ENCODE measurements at regions not wholly inside any gene's neighbourhood (a gene's known extent, or its start where the extent isn't known, plus 50 kb on each side); places are given as distances from the start of the nearest gene placed in this dataset.

- no peak for TF ChIP-seq POLR2A (IDR thresholded peaks at IDR 0.05)
- TF ChIP-seq EP300 (IDR thresholded peaks at IDR 0.05): no peak
- TF ChIP-seq CTCF (IDR thresholded peaks at IDR 0.05): no peak
- TF ChIP-seq POLR2AphosphoS5 (IDR thresholded peaks at IDR 0.05): no peak
- 85% methylated on average over 2 of the region's 2 CpGs for WGBS
- H3K4me3 ChIP-seq: no peak overlapping the region
Observed at GRCh38 chr14:28944605-28945004, 178.0 kb downstream of the FOXG1 start.

GRCh38 chr14:28946267-28946666 is 179.7 kb downstream of the FOXG1 start:
- Histone ChIP-seq H3K27ac (no peak overlapping the region), H3K27me3 (no peaks in the 10 kb centered on the region), H3K4me1 (no peaks in the 10 kb centered on the region), H3K36me3 (no peaks in the 10 kb centered on the region), H3K4me3 (no peak overlapping the region), H3K9me3 (no peaks in the 10 kb centered on the region)
- 82% methylated on average over 1 of the region's 1 CpG for WGBS
- DNase-seq (ENCODE audit: low spot score in 2 of 2): no peak
- no peak for TF ChIP-seq CTCF (IDR thresholded peaks at IDR 0.05)
- TF ChIP-seq EP300 (IDR thresholded peaks at IDR 0.05): no peak

More at GRCh38 chr14:28944605-28945004, 178.0 kb downstream of the FOXG1 start:
- no peak overlapping the region for H3K27ac ChIP-seq
- H3K27me3 ChIP-seq: no peaks in the 10 kb centered on the region
- DNase-seq (ENCODE audit: low spot score in 2 of 2): no peak
- H3K4me1 ChIP-seq: no peaks in the 10 kb centered on the region
- no peaks in the 10 kb centered on the region for H3K36me3 ChIP-seq
- peaks cover 10% of the 10 kb centered on the region for H3K9me3 ChIP-seq

GRCh38 chr14:28949503-28949902 is 182.9 kb downstream of the FOXG1 start:
- no peaks in the 10 kb centered on the region for H3K36me3 ChIP-seq
- H3K27ac ChIP-seq: no peak overlapping the region
- no peak for DNase-seq (ENCODE audit: low spot score in 2 of 2)
- H3K4me1 ChIP-seq: no peaks in the 10 kb centered on the region
- no peaks in the 10 kb centered on the region for H3K27me3 ChIP-seq
- no peaks in the 10 kb centered on the region for H3K9me3 ChIP-seq
- 85% methylated on average over 2 of the region's 2 CpGs for WGBS
- H3K4me3 ChIP-seq: no peak overlapping the region
- no peak for TF ChIP-seq POLR2AphosphoS5 (IDR thresholded peaks at IDR 0.05)
- TF ChIP-seq CTCF (IDR thresholded peaks at IDR 0.05): no peak
- no peak for TF ChIP-seq EP300 (IDR thresholded peaks at IDR 0.05)
- TF ChIP-seq POLR2A (IDR thresholded peaks at IDR 0.05): no peak

- no peak overlapping the region for H3K4me3 ChIP-seq
- DNase-seq (ENCODE audit: low spot score in 2 of 2): no peak
- H3K9me3 ChIP-seq: no peaks in the 10 kb centered on the region
- WGBS: 91% methylated on average over 1 of the region's 1 CpG
- H3K36me3 ChIP-seq: no peaks in the 10 kb centered on the region
- no peak overlapping the region for H3K27ac ChIP-seq
- no peaks in the 10 kb centered on the region for H3K27me3 ChIP-seq
- no peak for TF ChIP-seq POLR2A (IDR thresholded peaks at IDR 0.05)
- TF ChIP-seq EP300 (IDR thresholded peaks at IDR 0.05): no peak
- TF ChIP-seq CTCF (IDR thresholded peaks at IDR 0.05): no peak
- H3K4me1 ChIP-seq: no peaks in the 10 kb centered on the region
Observed at GRCh38 chr14:28952161-28952560, 185.6 kb downstream of the FOXG1 start.

- Histone ChIP-seq H3K27me3 (no peaks in the 10 kb centered on the region), H3K36me3 (no peaks in the 10 kb centered on the region), H3K9me3 (no peaks in the 10 kb centered on the region), H3K27ac (no peak overlapping the region), H3K4me3 (no peak overlapping the region), H3K4me1 (no peaks in the 10 kb centered on the region)
- TF ChIP-seq POLR2AphosphoS5 (IDR thresholded peaks at IDR 0.05): no peak
- TF ChIP-seq CTCF (IDR thresholded peaks at IDR 0.05): no peak
- TF ChIP-seq POLR2A (IDR thresholded peaks at IDR 0.05): no peak
- no peak for TF ChIP-seq EP300 (IDR thresholded peaks at IDR 0.05)
- DNase-seq (ENCODE audit: low spot score in 2 of 2): no peak
Observed at GRCh38 chr14:28952666-28953065, 186.1 kb downstream of the FOXG1 start.

Data from suprapubic skin (tissue), 4 donors.